ENCODE measurements at regions not wholly inside any gene's neighbourhood (a gene's known extent, or its start where the extent isn't known, plus 50 kb on each side); places are given as distances from the start of the nearest gene placed in this dataset.
"Not testable (repeated sequence)": the region's sequence is repeated elsewhere in the genome, so short reads cannot be mapped to it uniquely, and the experiment has no call there.

DNA sequence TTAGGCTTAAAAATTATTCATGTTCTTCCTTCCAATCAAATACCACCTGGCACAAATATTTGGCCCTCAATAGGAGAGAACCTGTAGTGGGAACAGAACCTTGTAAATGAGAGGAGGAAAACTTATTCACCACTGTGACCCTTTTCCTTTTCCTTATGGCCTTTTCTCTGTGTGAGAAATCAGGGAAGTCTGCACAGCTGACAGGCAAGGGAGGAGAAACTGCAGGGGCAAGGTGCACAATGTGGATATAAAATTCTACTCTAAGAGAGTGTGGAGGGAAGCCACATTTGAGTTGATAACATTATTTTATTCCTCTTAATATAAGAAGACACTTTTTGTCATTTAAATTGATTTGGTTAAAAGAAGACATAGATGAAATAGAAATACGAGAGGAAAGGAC lies 1247.0 kb upstream of the CHAC2 start:
- DNase-seq = no peak

DNA sequence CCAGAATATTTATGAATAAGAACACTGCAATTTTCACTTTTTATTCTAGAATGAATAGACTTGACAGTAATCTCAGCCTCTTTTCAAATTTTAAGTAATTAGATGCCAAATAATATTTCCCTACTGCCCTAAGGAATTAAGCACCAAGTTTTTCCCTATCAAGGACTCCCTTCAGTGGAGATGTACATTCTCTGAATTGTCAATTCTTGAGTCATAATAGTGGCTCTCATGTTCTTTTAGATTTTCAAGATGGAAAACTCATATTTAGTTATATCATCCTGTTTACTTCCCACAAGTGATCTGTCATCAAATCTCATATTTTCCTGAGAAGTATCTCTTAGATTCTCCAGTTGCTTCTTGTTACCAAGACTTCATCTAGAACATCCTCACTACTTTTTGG lies 1248.9 kb upstream of the CHAC2 start:
- DNase-seq = no peak

DNA sequence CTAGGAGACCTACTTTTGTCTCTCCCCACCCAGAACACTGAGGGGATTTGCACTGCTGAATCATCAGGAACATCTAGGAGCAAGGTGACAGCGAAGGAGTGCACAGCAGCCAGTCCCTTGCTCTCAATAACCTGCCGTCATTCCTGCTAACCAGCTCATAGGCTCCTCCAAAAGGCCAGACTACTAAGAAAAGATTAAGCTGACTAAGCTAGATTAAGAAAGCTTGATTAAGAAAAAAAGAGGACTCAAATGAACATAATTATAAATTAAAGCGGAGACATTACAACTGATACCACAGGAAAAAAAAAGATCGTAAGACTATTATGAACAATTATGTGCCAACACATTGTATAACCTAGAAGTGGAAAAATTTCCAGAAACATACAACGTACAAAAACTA lies 1254.8 kb upstream of the CHAC2 start:
- no peak for DNase-seq

DNA sequence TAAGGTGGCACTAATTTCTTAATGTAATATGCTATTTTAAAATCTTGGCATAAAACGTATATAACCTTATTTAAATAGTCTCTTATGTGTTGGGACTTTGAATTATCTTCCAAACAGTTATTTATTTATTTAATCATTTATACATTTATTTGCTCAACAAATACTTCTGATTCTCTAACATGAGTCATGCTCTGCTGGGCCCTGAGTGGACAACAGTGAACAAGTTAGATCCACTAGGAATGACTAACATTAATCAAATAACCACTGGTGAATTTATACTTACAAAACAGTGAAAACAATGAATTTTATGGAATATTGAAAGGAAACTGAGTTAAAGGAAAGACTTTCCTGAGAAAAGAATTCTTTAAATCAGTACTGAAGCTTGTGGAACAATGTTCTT lies 1257.2 kb upstream of the CHAC2 start:
- no peak for DNase-seq

DNA sequence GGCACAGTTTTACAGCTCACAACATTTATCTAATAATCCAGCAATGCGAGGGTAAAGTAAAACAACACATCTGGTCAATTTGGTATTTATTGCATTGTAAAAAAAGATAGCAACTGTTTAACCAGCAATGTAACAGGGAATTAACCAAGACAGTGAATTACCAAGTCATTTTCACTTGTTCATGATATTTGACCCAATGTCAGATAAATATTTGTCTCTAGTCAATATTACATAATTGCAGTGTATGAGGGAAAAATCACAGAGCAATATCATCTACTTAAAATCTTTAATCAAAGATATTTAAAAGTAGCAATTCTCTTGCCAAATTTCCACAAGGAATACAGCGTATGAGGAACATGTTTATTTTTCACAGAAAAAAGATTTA lies 1265.1 kb upstream of the CHAC2 start:
- DNase-seq = no peak

DNA sequence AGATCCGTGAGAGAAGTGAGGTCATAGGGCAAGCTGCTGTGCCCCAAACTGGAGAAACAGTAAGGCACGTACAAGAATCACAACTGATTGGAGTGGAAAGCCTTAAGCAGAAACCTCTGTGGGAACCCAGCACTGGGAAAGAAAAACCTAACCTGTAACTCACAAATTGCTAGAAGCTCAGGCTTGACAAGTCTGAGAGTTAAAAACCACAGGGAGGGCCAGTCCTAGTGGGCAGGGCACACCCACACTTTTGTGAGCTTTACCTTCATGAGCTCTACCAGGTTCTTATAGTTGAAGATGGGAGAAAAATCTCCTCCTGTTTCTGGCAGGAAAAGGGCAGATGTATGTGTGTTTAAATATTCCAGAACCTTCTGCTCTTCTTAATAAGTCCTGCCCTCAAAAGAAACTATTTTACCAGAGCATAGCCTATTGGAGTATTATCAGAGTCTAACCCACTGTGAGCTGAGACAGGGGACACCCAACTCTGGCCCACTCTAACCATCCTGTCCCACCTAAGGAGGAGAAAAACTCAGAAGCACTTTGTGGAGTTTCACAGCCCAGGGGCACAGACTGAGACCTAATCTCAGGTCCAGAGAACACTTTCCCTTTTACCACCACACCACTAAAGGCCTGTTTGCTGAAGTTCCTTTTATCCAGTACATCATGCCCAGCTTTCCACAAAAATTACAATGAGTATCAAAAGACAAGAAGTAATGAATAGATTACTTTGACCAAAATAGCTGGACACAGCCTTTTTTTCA lies 1265.7 kb upstream of the CHAC2 start:
- DNase-seq = no peak

DNA sequence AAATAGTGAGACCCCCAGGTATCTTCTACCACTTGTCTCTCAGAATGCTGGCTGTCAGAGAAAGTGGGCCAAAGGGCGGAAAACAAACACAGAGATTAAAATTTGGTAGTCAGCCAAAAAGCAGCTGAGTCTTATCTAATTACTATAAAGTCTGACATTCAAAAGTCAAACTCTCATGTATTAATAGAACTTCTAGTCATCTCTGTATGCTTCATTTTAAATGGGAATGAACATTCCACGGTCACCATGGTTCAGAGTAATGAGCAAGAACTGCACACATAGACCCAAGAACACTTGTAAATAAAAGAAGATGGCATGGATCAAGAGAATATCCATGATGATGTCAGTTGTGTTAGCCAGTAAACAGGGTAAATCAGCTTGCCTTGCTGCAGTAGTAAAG lies 1267.0 kb upstream of the CHAC2 start:
- no peak for DNase-seq

DNA sequence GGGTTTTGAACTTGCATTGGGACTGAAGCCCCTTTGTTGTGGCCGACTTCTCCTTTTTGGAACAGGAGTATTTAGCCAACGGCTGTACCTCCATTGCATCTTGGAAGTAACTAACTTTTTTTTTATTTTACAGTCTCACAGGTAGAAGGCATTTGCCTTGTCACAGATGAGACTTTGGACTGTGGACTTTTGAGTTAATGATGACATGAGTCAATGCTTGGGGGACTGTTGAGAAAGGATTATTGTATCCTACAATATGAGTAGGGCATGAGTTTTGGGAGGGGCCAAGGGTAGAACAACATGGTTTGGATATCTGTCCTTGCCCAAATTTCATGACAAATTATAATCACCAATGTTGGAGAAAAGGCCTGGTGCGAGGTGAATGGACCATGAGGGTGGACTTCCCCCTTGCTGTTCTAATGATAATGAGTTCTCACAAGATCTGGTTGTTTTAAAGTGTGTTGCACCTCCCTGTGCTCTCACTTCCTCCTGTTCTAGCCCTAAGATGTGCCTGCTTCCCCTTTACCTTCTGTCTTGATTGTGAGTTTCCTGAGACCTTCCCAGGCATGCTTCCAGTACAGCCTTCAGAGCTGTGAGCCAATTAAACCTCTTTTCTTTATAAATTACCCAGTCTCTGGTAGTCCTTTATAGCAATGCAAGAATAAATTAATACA lies 1269.4 kb upstream of the CHAC2 start:
- no peak for DNase-seq

DNA sequence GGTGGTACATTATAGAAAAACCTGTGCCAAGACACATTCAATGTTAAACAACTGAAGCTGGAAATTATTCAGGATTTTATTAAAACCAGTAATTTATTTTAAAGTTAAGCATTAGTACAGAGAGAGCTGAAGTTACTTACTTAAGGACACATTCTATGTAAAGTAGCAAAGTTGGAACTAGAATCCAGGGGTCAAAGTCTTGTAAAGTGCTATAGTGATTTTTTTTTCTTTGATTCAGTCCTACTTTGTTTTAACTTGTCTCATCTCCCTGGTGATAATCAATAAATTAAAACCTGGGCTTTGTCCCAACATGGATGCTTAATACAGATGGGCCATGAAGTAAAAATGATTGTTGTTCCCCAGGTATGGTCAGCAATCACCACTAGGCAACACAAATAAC lies 1271.8 kb upstream of the CHAC2 start:
- DNase-seq = no peak

DNA sequence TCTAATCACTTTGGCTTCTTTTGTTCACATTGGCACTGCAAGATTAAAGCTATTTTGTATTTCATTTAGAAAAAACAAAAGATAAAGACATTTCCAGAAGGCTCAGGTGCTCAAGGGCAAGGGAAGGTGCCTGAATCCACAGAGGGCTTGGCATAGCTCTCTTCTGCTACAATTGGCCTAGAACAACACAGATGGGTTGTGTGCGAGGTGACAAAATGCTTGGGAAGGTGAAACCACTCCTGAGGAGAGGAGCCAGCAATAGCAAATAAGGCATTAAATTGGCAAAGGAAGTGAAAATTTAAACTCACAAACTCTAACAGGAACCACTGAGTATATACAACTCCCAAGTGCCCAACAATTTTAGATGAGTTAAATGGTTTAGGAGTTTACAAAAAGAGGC lies 1290.4 kb upstream of the CHAC2 start:
- DNase-seq = no peak

DNA sequence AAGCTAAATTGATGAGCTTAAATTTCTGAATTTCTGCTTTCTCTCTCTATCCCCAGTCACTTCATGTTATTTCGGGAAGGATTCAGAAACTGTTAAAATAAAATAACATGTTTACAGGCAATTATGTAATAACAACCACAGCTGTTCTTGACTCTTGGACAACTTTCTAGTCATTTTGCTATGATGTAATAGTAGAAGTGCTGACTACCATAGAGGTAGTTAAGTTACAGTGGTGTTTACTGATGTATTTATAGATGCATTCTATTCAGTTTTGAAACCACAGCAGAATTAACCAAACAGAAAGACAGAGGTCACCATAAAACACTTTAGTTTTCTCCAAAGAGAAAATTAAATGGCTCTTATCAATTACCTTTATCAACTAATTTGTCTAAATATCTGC lies 1292.0 kb upstream of the CHAC2 start:
- DNase-seq = no peak

DNA sequence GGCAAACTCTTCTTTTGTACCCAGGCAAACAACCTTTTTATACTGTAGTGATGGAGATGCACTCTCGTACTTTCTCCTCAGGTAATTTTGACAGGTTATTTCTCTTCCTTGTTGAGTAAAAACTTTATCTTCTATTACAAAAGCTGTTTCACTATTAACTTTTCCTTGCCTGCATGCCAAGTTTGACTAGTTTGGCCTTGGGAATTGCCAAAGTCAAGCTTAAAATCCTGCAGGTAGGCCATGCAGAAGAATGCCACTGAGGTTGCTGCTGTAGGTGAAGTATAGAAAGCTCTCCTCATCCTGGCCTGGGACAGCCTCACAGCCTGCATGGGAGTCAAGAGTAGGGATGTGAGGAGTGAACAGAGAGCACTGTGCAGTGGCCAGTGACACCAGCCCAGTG lies 1293.5 kb upstream of the CHAC2 start:
- no peak for DNase-seq

DNA sequence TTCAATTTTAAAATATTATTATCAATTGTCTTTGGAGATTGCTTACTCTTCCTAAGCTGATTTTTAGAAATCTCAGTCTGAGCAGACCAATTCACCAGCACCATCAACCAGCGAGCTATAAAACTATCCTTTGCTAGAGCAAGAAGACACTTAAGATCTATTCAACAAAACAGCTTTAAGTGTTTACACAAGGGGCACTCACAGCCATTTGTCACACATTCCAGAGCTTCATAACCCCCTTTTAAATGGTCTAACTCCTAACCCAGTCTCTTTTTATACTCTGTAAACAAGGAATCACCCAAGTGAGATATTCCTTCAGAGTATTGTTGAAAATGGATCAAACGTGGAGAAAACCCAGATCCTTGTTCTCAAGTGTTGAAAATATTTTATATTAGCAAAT lies 1294.1 kb upstream of the CHAC2 start:
- no peak for DNase-seq

DNA sequence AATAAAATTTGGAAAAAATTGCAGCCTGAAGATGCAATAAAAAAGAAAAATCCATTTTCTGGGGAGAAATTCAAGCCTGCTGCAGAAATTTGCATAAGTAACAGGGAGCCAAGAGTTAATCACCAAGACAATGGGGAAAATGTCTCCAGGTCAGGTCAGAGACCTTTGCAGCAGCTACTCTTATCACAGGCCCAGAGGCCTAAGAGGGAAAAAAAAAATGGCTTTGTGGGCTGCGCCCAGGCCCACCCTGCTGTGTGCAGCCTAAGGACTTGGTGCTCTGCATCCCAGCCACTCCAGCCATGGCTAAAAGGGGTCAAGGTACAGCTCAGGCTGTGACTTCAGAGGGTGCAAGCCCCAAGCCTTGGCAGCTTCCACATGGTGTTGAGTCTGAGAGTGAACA lies 1297.1 kb upstream of the CHAC2 start:
- not testable (repeated sequence) for DNase-seq

DNA sequence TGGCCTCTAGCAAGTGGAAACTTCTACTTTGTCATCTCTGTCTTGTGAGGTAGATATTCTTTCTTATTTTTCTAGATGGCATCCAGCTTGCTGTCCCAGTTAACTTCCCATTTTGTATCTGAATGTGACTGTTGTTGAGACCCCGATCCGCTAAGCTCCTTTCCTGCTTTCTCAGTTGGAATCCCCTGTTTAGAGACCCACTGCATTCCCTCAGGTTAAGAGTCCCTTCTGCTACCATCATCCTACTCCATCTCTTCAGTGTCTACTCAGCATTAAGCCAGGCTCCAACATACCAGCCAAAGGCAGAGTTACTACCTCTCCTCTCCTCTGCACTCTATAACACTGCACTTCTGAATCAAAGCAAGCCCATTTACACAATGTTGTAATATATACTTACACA lies 1300.4 kb upstream of the CHAC2 start:
- DNase-seq = no peak

DNA sequence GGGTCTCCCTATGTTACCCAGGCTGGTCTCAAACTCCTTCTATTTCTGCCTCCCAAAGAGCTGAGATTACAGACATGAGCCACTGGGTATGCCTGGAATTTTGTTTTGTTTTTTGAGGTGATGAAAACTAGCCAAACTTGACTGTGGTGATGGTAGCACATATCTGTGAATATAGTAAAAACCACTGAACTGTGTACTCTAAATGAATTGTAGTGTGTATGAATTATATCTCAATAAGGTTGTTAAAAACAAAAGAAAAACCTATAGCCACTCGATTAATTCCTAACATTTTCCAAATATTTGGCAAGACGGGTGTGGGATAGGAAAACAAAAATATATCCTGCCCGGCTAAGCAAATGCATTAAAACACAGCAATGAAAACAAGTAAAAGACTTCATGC lies 1302.3 kb upstream of the CHAC2 start:
- DNase-seq = no peak

DNA sequence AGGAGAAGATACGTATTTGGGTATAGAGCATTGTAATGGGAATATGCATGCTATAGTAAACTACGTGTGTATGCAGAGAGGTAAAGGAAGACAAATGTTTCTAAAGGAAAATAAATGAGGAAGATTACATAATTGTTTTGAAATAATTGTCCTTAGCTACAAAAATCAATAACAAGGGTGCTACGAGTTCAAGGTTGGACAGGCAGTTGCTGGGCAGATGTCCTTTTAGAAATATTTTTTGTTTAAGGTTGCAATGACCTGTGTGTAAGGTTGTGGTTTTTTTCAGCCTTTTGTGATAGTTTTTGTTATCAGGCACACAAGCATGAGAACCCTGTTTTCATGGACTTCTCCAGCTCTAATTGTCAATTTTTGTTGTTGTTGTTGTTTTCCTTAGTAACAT lies 1304.1 kb upstream of the CHAC2 start:
- no peak for DNase-seq

DNA sequence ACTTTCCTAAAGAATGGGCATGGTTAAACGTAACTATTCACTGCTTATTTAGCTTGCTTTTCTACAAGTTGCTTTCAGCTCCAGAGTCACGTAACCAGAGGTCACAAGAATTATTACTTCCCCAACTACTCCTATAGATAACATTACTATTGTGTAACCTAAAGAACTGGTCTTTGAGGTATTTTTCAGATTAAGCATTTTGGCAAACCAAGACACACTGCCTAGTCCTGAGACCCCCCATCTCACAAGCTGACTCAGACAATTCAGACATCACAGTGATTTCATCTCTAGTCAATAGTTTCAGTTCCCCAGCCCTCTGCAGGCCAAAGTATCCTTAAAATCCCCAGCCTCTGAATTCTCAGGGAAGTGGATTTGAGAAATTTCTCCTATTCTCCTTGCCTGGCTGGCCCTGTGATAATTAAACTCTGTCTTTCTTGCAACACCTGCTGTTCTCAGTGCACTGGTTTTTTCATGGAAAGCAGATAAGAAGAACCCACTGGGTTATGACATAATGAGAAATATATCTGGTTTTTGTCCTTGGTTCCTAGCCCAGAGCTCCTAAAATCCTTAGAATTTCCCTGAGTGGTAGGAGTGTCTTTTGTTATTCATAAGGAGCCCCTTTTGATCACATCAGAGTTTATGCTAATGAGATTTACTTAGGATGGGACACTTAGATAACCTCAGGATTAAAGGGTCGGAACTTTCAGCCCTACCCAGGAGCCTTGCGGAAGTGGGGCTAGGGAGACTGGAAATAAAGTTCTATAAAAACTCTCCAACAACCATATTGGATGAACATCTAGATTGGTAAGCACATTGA lies 1310.8 kb upstream of the CHAC2 start:
- DNase-seq = no peak

DNA sequence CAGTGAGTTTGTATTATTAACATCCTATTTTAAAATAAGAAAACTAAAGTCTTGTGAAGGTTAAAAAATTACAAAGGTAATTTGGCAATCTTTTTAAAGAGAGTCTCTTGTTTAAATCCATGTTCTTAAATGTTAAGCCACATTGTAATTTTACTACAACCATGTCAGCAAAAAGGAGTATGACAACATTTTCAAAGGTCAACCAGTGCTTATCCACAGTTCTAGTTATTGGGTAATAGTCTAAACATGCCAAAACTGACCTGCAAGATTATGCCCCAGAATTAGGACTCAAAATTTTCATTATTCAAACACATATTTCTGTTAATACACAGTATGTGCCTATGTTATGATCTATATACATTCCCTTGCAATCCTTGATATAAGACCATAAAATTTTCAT lies 1312.6 kb upstream of the CHAC2 start:
- no peak for DNase-seq

DNA sequence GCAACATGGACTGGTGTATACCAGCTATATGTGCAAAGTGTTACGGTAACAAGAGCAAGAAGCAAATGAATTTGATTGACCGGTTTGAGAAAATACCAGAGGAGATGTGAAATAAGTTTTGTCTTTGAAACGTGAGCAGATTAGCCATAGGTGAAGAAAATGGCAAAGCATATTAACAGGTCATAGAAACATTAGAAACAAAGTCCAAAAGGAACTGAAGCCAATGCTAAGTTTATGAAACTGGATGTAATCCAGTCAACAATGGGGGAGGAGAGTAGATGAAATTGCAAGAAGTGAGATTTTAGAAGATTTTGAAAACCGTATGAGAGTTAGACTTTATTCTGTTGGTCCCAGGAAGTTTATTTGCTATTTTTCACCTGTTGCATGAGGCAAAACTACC lies 1315.4 kb upstream of the CHAC2 start:
- no peak for DNase-seq

DNA sequence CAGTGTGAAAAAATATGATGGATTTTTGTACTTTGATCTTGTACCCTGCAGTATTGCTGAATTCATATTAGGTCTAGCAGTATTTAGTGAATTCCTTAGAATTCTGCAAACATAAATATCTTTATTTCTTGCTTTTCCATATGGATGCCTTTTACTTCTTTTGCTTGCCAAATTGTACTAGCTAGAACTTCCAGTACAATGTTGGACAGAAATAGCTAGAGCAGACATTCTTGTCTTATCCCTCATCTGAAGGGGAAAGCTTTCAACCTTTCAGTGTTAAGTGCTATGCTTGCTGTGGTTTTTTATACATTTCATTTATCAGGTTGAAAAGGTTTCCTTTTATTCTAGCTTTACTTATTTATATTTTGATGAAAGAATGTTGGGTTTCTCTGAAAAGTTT lies 1321.9 kb upstream of the CHAC2 start:
- no peak for DNase-seq

DNA sequence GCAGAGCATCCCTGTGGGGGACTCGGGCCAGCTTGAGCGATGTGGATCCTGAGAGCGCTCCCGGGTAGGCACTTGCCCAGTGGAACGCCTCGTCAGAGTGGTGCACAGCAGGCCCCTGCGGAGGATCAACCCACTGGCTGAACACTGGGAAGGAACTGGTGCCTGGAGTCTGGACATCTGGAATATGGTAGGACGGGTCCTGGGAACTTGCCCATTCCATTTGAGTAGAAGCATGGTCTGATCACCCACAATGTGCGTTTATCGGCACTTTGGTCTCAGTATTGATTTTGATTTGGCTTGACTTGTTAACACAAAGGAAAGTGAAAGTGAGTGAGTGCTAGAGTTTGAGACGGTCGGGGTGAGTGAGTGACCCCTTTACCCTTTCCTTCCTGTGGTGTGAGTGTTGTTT lies 1336.2 kb upstream of the CHAC2 start:
- DNase-seq = no peak

DNA sequence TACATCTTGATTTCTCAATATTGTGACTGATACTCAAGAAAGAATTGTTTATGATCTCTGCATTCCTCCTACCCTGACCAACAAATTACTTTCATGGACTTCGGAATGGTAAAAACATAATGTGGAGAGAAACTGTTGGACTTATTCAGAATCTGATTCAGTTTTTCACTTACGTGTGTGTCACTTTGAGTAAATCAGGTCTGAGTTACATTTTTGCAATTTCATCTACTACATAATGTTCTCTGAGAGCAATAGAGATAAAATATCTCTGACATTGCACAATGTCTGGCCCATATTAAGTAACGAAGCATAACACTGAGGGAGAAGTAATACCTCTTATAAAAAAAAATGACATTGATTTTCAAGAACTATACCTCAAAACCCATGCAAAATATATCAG lies 1337.9 kb upstream of the CHAC2 start:
- DNase-seq = no peak

DNA sequence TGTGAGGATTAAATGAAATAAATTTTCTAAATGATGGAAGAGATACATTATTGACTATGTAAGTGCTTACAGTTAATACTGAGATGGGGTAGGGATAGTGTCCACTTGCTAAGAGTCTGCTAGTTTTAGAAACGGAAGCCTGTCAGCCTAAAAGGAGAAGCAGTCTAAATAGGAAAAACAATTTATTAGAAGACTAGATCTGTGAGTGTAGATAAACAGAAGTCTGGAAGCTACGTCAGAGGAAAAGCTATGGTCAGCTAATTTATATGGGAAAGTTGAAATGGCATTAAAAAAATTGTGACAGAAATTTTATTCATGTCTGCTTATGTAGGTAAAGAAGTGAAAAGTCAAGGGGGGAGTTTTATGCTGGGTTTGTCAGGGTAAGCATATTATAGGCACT lies 1338.4 kb upstream of the CHAC2 start:
- DNase-seq = no peak

Measured in GDM1 (cell line).